ENCODE measurements at regions not wholly inside any gene's neighbourhood (a gene's known extent, or its start where the extent isn't known, plus 50 kb on each side); places are given as distances from the start of the nearest gene placed in this dataset.
A peak's percentile ranks its signal among the peaks of the same experiment; 100 is the strongest.

DNA sequence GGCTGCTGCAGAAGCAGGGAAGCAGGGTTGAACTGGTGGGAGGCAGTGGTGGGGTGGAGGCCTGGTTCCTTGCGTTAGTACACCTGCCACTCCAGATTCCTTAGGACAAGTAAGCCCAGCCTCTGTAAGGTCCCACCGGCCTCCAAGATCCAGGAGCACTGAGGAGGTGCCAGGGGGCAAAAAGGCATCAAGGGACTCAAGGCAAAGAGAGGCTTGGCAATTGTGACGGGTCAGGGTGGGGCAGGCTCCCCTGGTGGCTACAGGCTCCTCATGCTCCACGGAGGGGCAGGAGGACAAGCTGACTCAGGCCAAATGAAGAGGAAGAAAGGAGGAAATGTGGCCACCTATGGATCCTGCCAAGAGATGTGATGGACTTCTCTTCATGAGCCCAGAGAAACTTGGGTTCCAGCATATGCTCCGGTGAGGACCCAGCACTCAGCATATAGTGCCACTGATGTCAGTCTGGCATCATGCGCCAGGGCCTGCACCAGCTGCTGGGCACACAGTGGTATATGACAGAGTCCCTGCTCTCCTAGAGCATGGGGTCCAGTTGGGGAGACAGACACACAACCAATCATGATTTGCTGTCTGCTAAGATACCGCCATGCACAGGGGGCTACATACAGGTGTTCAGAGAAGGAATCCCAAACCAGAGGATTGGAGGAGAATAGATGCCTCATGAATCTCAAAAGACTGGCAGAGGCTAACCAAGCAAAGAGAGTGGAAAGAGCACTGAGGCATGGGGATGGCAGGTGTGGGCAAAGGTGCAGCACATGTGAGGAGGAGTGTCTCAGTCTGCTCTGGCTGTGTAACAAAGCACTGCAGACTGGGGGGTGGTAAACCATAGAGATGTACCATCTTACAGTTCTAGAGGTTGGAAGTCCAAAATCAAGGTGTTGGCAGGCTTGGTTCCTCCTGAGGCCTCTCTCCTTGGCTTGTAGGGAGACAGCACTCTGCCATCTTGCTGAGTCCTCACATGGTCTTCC, 249.7 kb downstream of the RHOU start:
- H3K27ac Mint-ChIP-seq: no peak overlapping the region
- no peaks in the 10 kb centered on the region for H3K27me3 Mint-ChIP-seq
- no peaks in the 10 kb centered on the region for H3K36me3 Mint-ChIP-seq (ENCODE audit: insufficient read depth)
- ATAC-seq (replicated peaks) (no peak), DNase-seq (no peak)
- peaks cover 0 to 9% of the 10 kb centered on the region in 2 donors for H3K4me1 Mint-ChIP-seq (ENCODE audit: low read depth in 2 of 2)
- no peaks in the 10 kb centered on the region for H3K9me3 Mint-ChIP-seq
- no peak overlapping the region for H3K4me3 Mint-ChIP-seq

DNA sequence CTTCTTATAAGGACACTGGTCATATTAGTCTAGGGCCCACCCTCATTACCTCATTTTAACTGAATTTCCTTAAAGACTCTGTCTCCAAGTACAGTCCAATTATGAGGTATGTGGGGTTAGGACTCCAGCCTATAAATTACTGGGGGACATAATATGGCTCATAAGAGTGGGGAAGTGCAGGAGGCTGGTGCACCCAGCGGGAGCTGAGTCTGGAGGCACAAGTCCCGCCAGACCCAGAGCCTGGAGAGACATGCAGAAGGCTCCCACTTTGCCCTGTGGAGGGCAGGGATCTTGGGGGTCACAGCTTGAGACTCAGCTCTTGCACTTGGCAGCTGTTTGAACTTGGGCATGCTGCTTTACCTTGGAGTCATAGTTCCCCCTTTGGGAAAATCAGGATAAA, 250.4 kb downstream of the RHOU start:
- Mint-ChIP-seq H3K4me1 (ENCODE audit: low read depth in 2 of 2) (peaks cover 0 to 10% of the 10 kb centered on the region in 2 donors), H3K27me3 (no peaks in the 10 kb centered on the region)

DNA sequence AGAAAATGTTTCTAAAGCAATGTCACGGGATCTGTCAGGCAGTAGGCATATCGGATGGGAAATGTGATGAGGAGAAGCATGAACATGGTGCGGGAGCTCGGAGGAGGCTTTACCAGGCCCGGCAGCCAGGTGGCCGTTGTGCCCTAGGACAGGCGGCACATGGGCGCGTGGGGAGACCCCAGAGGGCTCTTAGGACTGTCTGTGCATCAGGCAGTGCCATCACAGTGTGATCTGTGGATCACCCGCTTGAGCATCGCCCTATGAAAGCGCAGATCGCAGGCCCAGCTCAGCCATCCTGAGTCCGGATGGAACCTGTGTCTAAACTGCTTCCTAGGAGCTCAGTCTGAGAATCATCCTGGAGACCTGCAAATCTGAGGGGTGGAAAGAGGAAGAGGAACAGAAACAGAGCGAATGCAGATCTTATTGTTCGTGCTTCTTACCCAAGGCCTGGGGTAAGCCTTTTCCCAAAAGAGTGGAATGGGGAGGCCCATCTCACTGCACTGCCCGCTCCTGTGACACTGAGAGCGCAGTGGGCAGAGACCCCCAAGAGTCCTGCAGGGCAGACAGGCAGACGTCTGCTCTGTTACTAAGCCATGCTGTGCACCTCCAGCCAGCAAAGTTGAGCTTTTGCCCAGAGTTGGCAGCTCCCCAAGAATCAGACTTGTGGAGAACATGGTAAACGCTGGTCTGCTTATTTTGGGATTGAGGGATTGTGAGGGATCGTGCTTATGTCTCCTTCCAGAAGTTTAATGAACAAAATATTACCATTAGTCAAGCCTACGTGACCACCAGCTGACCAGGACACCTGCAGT, 251.0 kb downstream of the RHOU start:
- Mint-ChIP-seq H3K4me3 (no peak overlapping the region), H3K36me3 (ENCODE audit: insufficient read depth) (no peaks in the 10 kb centered on the region), H3K4me1 (ENCODE audit: low read depth in 2 of 2) (peaks cover 0 to 10% of the 10 kb centered on the region in 2 donors), H3K9me3 (no peaks in the 10 kb centered on the region), H3K27ac (peak overlapping the region in 1 of 2 donors; percentile 24), H3K27me3 (no peaks in the 10 kb centered on the region)
- DNase-seq (no peak), ATAC-seq (replicated peaks) (no peak)

More for the DNA sequence above, 250.4 kb downstream of the RHOU start:
- no peak for DNase-seq
- no peak for ATAC-seq (replicated peaks)
- H3K36me3 Mint-ChIP-seq (ENCODE audit: insufficient read depth): no peaks in the 10 kb centered on the region
- H3K4me3 Mint-ChIP-seq: no peak overlapping the region
- H3K27ac Mint-ChIP-seq: peak overlapping the region in 1 of 2 donors; percentile 24
- no peaks in the 10 kb centered on the region for H3K9me3 Mint-ChIP-seq

DNA sequence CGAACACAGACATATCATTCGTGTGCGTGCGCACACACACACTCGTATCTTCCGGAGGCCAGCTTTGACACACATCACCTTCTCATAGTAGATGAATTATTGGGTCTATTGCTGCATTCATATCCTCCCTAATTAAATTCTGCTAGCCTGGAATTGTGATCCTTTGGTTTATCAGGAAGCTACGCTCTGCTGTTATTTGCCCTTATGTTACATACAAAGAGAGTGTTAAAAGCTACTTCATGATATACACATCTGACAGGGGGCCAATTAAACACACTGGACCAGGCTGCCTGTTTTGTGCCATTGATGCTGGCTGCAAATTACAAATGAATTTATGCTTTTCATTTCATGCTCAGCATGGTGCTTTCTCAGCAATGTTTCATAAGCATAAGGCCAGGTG, 252.0 kb downstream of the RHOU start:
- H3K9me3 Mint-ChIP-seq: no peaks in the 10 kb centered on the region
- H3K27me3 Mint-ChIP-seq: no peaks in the 10 kb centered on the region
- DNase-seq (no peak), ATAC-seq (replicated peaks) (no peak)
- no peak overlapping the region for H3K4me3 Mint-ChIP-seq
- H3K27ac Mint-ChIP-seq: no peak overlapping the region
- H3K36me3 Mint-ChIP-seq (ENCODE audit: insufficient read depth): no peaks in the 10 kb centered on the region
- peaks cover 0 to 10% of the 10 kb centered on the region in 2 donors for H3K4me1 Mint-ChIP-seq (ENCODE audit: low read depth in 2 of 2)

DNA sequence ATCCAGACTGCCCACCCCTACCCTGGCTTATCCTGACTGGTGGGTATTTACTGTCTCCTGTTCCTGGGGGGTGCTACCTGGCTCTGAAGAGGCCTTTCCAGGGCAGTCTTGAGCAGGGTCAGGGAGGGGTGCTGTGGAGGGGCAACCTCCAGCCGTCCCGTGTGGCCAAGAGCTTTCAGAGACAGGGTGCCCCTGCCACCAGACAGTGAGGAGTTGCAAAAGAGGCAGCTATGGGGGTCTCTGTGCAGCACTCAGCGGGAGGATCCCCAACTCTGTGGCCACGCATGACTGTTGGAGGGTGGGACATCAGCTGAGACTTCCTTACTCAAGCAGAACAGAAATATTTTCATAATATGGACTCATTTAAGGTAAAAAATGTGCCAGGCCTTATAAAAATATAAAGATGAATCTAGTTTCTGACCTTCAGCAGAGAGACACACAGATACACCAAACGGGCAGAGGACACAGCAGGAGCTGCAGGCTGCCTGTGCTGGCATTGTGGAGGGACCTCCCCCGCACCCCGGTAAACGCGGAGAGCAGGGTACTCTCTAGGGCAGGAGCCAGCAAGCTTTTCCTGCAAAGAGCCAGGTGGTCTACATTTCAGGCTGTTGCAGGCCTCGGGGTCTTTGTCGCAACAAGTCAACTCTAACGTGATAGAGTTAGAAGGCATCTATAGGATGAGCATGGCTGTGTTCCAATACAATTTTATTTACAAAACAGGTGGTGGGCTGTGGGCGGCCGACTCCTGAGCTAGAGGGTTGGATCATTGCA, 252.6 kb downstream of the RHOU start:
- Mint-ChIP-seq H3K4me3 (no peak overlapping the region), H3K27ac (peak overlapping the region in 1 of 2 donors; percentile 15), H3K4me1 (ENCODE audit: low read depth in 2 of 2) (peaks cover 0 to 10% of the 10 kb centered on the region in 2 donors), H3K9me3 (no peaks in the 10 kb centered on the region), H3K27me3 (peaks cover 0 to 5% of the 10 kb centered on the region in 2 donors), H3K36me3 (ENCODE audit: insufficient read depth) (no peaks in the 10 kb centered on the region)
- DNase-seq (no peak), ATAC-seq (replicated peaks) (no peak)

DNA sequence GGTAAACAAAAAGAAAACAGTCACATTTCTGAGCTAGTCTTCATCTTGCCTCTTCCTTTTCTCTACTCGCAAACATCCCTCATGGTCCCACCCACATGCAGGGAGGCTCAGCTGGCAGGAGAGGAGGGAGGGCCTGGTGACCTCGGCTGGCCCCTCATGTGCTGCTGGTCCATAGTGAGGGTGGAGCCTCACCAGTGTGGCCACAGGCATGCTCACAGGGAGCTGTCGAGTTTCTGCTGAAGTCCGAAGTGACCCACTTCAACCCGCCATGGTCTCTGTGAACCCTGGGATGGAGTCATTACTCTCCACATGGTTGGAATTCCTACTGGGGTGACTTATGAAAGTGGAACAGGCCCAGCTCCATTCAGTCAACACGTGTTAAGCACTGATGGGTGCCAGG, 253.4 kb downstream of the RHOU start:
- Mint-ChIP-seq H3K27ac (no peak overlapping the region), H3K4me1 (ENCODE audit: low read depth in 2 of 2) (peaks cover 0 to 10% of the 10 kb centered on the region in 2 donors), H3K27me3 (peaks cover 0 to 7% of the 10 kb centered on the region in 2 donors), H3K4me3 (no peak overlapping the region), H3K9me3 (no peaks in the 10 kb centered on the region), H3K36me3 (ENCODE audit: insufficient read depth) (no peaks in the 10 kb centered on the region)
- DNase-seq (no peak), ATAC-seq (replicated peaks) (no peak)

DNA sequence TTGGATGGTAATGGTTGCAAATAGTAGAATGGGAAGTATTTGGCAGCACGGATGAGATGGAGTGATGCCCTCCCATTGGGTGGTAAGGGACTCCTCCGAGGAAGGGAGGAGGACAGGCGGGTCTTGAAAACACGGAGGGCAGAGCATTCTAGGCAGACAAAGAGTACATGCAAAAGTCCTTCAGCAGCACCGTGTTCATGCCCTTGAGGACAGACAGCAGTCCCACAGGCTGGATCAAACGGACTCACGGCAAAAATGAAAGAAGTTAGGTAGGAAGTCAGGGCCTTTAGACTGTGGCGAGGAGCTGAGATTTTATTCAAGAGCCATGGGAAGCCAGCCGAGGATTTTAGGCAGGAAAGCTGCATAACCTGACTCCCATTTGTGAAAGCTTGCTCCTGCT, 253.9 kb downstream of the RHOU start:
- Mint-ChIP-seq H3K4me3 (no peak overlapping the region), H3K27me3 (peaks cover 0 to 7% of the 10 kb centered on the region in 2 donors), H3K9me3 (no peaks in the 10 kb centered on the region), H3K4me1 (ENCODE audit: low read depth in 2 of 2) (peaks cover 0 to 10% of the 10 kb centered on the region in 2 donors), H3K36me3 (ENCODE audit: insufficient read depth) (no peaks in the 10 kb centered on the region), H3K27ac (no peak overlapping the region)
- DNase-seq (no peak), ATAC-seq (replicated peaks) (no peak)

DNA sequence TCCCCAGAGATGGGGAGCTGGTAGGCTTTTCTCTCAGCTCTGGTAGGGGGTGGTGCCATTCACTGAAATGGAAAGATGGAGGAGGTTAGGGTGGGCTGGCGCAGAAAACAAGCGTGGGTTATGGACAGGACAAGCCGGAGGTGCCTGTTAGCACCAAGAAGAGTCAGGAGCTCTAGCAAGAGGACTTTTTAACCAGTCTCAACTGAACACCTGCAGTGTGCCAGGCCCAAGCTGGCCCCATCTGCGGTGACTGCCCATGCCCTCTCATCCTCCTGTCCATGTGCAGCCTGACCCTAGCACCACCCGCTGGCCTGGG, 254.4 kb downstream of the RHOU start:
- no peak for ATAC-seq (replicated peaks)
- no peak overlapping the region for H3K4me3 Mint-ChIP-seq
- no peaks in the 10 kb centered on the region for H3K36me3 Mint-ChIP-seq (ENCODE audit: insufficient read depth)
- peak overlapping the region in 1 of 2 donors; percentile 20 for H3K27ac Mint-ChIP-seq
- peaks cover 0 to 10% of the 10 kb centered on the region in 2 donors for H3K4me1 Mint-ChIP-seq (ENCODE audit: low read depth in 2 of 2)
- H3K27me3 Mint-ChIP-seq: peaks cover 0 to 7% of the 10 kb centered on the region in 2 donors
- DNase-seq: no peak
- H3K9me3 Mint-ChIP-seq: no peaks in the 10 kb centered on the region

DNA sequence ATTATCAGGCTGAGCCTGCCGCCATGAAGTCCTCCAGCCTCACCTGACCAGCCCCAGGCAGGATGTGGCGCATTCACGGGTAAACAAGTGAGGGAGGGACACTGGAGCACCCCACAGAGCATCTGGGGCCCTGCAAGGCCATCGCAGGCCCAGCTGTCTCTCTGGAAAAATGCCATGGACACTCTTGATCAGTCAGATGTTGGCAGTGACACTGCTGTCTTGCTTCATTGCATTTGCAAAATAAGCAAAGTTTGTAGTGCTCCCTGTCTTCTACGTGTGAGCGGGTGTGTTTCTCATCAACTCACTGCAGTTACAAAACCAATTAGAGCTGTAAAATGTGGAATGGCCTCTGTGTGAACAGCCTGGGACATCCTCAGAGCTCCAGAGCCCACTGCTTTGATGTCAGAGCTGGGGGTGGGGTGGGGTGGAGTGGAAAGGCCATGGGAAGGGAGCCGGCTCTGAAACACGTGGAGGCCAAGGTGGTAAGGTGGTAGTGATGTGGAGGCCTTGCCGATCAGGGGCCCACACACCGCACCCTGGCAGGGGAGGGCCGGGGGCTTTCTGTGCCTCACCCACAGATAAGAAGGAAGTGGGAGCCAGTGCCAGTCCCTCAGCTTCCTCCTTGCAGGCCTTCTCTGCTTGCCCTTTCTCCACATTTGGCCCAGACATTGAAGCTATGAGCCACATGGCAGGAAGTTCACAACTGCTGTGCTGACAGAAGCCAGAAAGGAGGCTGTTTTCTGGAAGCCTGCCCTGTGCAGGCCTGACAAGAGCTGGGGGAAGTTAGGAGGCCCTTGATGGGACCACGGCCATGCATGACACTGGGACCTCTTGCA, 254.9 kb downstream of the RHOU start:
- ATAC-seq (replicated peaks): no peak
- no peaks in the 10 kb centered on the region for H3K36me3 Mint-ChIP-seq (ENCODE audit: insufficient read depth)
- H3K9me3 Mint-ChIP-seq: no peaks in the 10 kb centered on the region
- H3K4me3 Mint-ChIP-seq: no peak overlapping the region
- DNase-seq: no peak
- H3K4me1 Mint-ChIP-seq (ENCODE audit: low read depth in 2 of 2): peaks cover 0 to 10% of the 10 kb centered on the region in 2 donors
- peak overlapping the region in 1 of 2 donors; percentile 20 for H3K27ac Mint-ChIP-seq
- H3K27me3 Mint-ChIP-seq: peaks cover 0 to 7% of the 10 kb centered on the region in 2 donors

DNA sequence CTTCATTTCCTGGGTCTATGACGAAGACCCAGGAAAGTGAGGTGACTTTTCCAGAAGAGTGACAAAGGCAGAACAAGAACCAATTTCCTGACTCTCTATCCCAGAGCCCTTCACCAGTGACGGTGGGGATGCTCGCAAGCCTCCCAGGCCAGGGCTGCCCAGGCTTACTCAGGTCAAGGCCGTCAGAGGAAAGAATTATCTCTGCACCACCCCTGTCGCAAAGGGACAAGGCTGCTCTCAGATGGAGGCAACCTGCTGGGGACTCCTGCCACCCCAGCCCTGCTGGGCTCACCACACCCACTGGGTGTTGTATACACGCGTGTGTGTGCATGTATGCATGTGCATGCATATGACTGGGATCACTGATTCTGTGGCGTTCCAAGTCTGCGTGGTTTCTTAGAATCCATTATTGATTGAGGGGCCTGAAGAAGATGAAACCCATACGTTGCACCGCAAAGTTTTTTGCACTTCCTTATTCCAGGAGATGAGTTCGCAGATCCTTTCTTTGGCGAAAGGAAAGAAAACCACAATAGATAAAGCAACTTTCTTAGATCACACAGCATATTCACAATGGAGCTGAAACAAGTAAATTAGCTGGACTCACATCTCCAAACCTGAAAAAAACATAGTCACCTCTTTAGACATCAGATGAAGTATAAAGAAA, 255.8 kb downstream of the RHOU start:
- Mint-ChIP-seq H3K27ac (no peak overlapping the region), H3K4me1 (ENCODE audit: low read depth in 2 of 2) (peaks cover 0 to 10% of the 10 kb centered on the region in 2 donors), H3K36me3 (ENCODE audit: insufficient read depth) (no peaks in the 10 kb centered on the region), H3K4me3 (no peak overlapping the region), H3K9me3 (no peaks in the 10 kb centered on the region), H3K27me3 (peaks cover 0 to 7% of the 10 kb centered on the region in 2 donors)
- DNase-seq (no peak), ATAC-seq (replicated peaks) (no peak)

DNA sequence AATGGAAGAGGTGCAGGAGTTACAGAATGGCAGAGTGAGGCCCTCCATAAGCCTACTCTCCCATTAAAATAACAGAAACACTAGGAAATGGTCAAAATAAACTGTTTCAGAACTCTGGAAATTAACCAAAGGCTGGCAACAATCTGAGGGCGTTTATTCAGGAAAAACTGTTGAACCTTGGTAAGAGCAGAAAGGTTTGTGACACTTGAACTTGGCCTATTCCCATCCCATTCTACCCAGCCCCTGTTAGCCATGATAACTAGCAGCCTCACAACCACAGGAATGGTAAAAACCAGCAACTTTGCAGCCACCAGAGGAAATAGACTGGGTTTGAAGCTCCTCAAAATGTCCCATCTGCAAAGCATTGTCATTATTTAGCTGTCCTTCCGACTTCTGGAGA, 256.8 kb downstream of the RHOU start:
- ATAC-seq (replicated peaks) (no peak), DNase-seq (no peak)
- Mint-ChIP-seq H3K4me1 (ENCODE audit: low read depth in 2 of 2) (peaks cover 0 to 9% of the 10 kb centered on the region in 2 donors), H3K27ac (no peak overlapping the region), H3K4me3 (no peak overlapping the region), H3K9me3 (no peaks in the 10 kb centered on the region), H3K27me3 (peaks cover 0 to 7% of the 10 kb centered on the region in 2 donors), H3K36me3 (ENCODE audit: insufficient read depth) (no peaks in the 10 kb centered on the region)

DNA sequence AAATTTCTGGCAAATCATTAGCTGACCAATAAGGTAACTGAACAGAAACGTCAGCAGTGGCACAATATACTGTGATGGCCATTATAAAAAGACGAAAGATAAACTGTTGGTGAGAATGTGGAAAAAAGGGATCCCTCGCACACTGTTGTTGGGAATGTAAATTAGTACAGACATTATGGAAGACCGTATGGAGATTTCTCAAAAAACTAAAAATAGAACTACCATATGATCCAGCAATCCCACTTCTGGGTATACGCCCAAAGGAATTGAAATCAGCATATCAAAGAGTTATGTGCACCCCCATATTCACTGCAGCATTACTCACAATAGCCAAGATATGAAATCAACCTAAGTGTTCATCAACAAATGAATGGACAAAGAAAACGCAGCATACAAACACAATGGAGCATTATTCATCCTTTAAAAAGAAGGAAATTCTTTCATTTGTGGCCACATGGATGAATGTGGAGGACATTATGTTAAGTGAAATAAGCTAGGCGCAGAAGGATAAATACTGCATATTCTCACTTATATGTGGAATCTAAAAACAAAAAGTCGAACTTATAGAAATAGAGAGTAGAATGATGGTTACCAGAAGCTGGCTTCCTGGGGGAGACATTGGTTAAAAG, 257.7 kb downstream of the RHOU start:
- peaks cover 0 to 9% of the 10 kb centered on the region in 2 donors for H3K4me1 Mint-ChIP-seq (ENCODE audit: low read depth in 2 of 2)
- no peaks in the 10 kb centered on the region for H3K36me3 Mint-ChIP-seq (ENCODE audit: insufficient read depth)
- H3K27ac Mint-ChIP-seq: no peak overlapping the region
- DNase-seq (no peak), ATAC-seq (replicated peaks) (no peak)
- no peak overlapping the region for H3K4me3 Mint-ChIP-seq
- H3K9me3 Mint-ChIP-seq: no peaks in the 10 kb centered on the region
- H3K27me3 Mint-ChIP-seq: peaks cover 0 to 7% of the 10 kb centered on the region in 2 donors

Measured in effector memory CD8-positive, alpha-beta T cell (primary cell).